ENCODE measurements at regions not wholly inside any gene's neighbourhood (a gene's known extent, or its start where the extent isn't known, plus 50 kb on each side); places are given as distances from the start of the nearest gene placed in this dataset.

- DNase-seq (ENCODE audit: low read depth, low spot score), result no peak
- H3K4me1 Mint-ChIP-seq, result peaks cover 17% of the 10 kb centered on the region
- H3K27ac Mint-ChIP-seq (ENCODE audit: unreplicated experiment), result no peak overlapping the region
- no peaks in the 10 kb centered on the region for H3K9me3 Mint-ChIP-seq
- H3K36me3 Mint-ChIP-seq (ENCODE audit: low read depth), result peaks cover under 1% of the 10 kb centered on the region
- no peaks in the 10 kb centered on the region for H3K27me3 Mint-ChIP-seq (ENCODE audit: low read depth)
- no peak for TF ChIP-seq CTCF (conservative IDR thresholded peaks at IDR 0.05)
- no peak overlapping the region for H3K4me3 Mint-ChIP-seq
Observed at GRCh38 chr1:198890214-198890930, 251.5 kb downstream of the PTPRC start.

GRCh38 chr1:198892065-198892464, 253.2 kb downstream of the PTPRC start:
- H3K9me3 Mint-ChIP-seq, result no peaks in the 10 kb centered on the region
- no peak overlapping the region for H3K4me3 Mint-ChIP-seq
- H3K27ac Mint-ChIP-seq (ENCODE audit: unreplicated experiment), result no peak overlapping the region
- TF ChIP-seq CTCF (conservative IDR thresholded peaks at IDR 0.05), result no peak
- no peak for DNase-seq (ENCODE audit: low read depth, low spot score)
- H3K36me3 Mint-ChIP-seq (ENCODE audit: low read depth), result peaks cover 11% of the 10 kb centered on the region
- no peaks in the 10 kb centered on the region for H3K27me3 Mint-ChIP-seq (ENCODE audit: low read depth)
- peaks cover 17% of the 10 kb centered on the region for H3K4me1 Mint-ChIP-seq

- Mint-ChIP-seq H3K4me3 (no peak overlapping the region), H3K9me3 (no peaks in the 10 kb centered on the region), H3K27ac (ENCODE audit: unreplicated experiment) (no peak overlapping the region)
Observed at GRCh38 chr1:198893141-198893540, 254.3 kb downstream of the PTPRC start.

GRCh38 chr1:198893763-198894444, 255.1 kb downstream of the PTPRC start:
- H3K9me3 Mint-ChIP-seq, result no peaks in the 10 kb centered on the region
- no peak overlapping the region for H3K4me3 Mint-ChIP-seq
- TF ChIP-seq CTCF (conservative IDR thresholded peaks at IDR 0.05), result no peak
- no peak overlapping the region for H3K27ac Mint-ChIP-seq (ENCODE audit: unreplicated experiment)
- H3K36me3 Mint-ChIP-seq (ENCODE audit: low read depth), result peaks cover 11% of the 10 kb centered on the region
- peaks cover 17% of the 10 kb centered on the region for H3K4me1 Mint-ChIP-seq
- no peak for DNase-seq (ENCODE audit: low read depth, low spot score)
- H3K27me3 Mint-ChIP-seq (ENCODE audit: low read depth), result no peaks in the 10 kb centered on the region

More at GRCh38 chr1:198893141-198893540, 254.3 kb downstream of the PTPRC start:
- no peaks in the 10 kb centered on the region for H3K27me3 Mint-ChIP-seq (ENCODE audit: low read depth)
- peaks cover 17% of the 10 kb centered on the region for H3K4me1 Mint-ChIP-seq
- H3K36me3 Mint-ChIP-seq (ENCODE audit: low read depth), result peaks cover 11% of the 10 kb centered on the region
- no peak for DNase-seq (ENCODE audit: low read depth, low spot score)
- no peak for TF ChIP-seq CTCF (conservative IDR thresholded peaks at IDR 0.05)

- Mint-ChIP-seq H3K27ac (ENCODE audit: unreplicated experiment) (peak overlapping the region; percentile 91), H3K27me3 (ENCODE audit: low read depth) (no peaks in the 10 kb centered on the region), H3K36me3 (ENCODE audit: low read depth) (peaks cover 13% of the 10 kb centered on the region), H3K4me1 (peaks cover 45% of the 10 kb centered on the region), H3K4me3 (peak overlapping the region; percentile 52), H3K9me3 (no peaks in the 10 kb centered on the region)
- no peak for DNase-seq (ENCODE audit: low read depth, low spot score)
- no peak for TF ChIP-seq CTCF (conservative IDR thresholded peaks at IDR 0.05)
Observed at GRCh38 chr1:198901266-198901665, 262.4 kb downstream of the PTPRC start.

All from neural crest cell (in vitro differentiated cells).